B cell (primary cell): ENCODE measurements at regions not wholly inside any gene's neighbourhood (a gene's known extent, or its start where the extent isn't known, plus 50 kb on each side); places are given as distances from the start of the nearest gene placed in this dataset.

ENCODE experiments used
- ATAC-seq: fragments of 200-7000 bp; cut with Tn5 transposase; one replicate; pipeline ENCODE4 v1.10.0; 2021; ENCODE audit warnings: low read depth, mild to moderate bottlenecking, moderate number of reproducible peaks, moderate library complexity
- CTCF ChIA-PET: fragments of 350-600 bp; sonication (Branson Sonifier 250); formaldehyde crosslinking; loops from one replicate; lab custom pipeline; 2021; ENCODE audit warnings: antibody characterized with exemption, inconsistent platforms; lab: Charles Lee
- POLR2A ChIA-PET: fragments of 350-600 bp; sonication (Branson Sonifier 250); formaldehyde crosslinking; loops from one replicate; lab custom pipeline; 2021; ENCODE audit warnings: antibody characterized with exemption; lab: Charles Lee
- DNase-seq: peaks from one replicate; pipeline ENCODE4 v3.0.0; 2013
- H2AFZ ChIP-seq: 2 replicates; pipeline ENCODE4 v1.6.1; 2012; ENCODE audit warnings: mild to moderate bottlenecking, low read depth, low read length; ENCODE audit not compliant: insufficient read depth, poor library complexity, severe bottlenecking
- H3K27ac ChIP-seq, 2 donors: 1 replicate in 1 of 2; 2 replicates in 1 of 2; pipeline ENCODE4 v1.5.1; 2012 to 2013; ENCODE audit warnings: low read length in 2 of 2, mild to moderate bottlenecking in 2 of 2, moderate library complexity in 1 of 2
- H3K27me3 ChIP-seq, 4 experiments: fragments of 200-600 bp in 1 of 4; sonication (generic) in 1 of 4; replicated peaks in 1 of 4; 1 replicate in 2 of 4; 2 replicates in 2 of 4; pipeline versions ENCODE4 v1.6.1 to v1.7.0; 2013 to 2016; ENCODE audit warnings: low read length in 3 of 4, mild to moderate bottlenecking in 2 of 4, mixed read lengths in 1 of 4, moderate library complexity in 1 of 4; ENCODE audit not compliant: insufficient read depth in 4 of 4, control insufficient read depth in 3 of 4; ENCODE audit errors: control extremely low read depth in 1 of 4
- H3K36me3 ChIP-seq, 2 experiments: replicated peaks in 1 of 2; 1 replicate in 1 of 2; 2 replicates in 1 of 2; pipeline versions ENCODE4 v1.6.1 to v1.7.1; 2013; ENCODE audit warnings: low read length in 1 of 2; ENCODE audit not compliant: insufficient read depth in 2 of 2, control insufficient read depth in 1 of 2; ENCODE audit errors: control extremely low read depth in 1 of 2, extremely low read depth in 1 of 2
- H3K4me1 ChIP-seq, 2 donors: fragments of 200-600 bp in 1 of 2; sonication (generic) in 1 of 2; 1 replicate in 1 of 2; 2 replicates in 1 of 2; pipeline versions ENCODE4 v1.5.1 to v1.6.1; 2013 to 2017; ENCODE audit warnings: low read length in 2 of 2; ENCODE audit not compliant: control insufficient read depth in 2 of 2, insufficient read depth in 2 of 2
- H3K4me2 ChIP-seq: replicated peaks from 2 replicates; pipeline ENCODE3; 2012; ENCODE audit warnings: mild to moderate bottlenecking, low read depth, low read length; ENCODE audit not compliant: poor library complexity, severe bottlenecking
- H3K4me3 ChIP-seq, 5 experiments: fragments of 200-600 bp in 1 of 5; sonication (generic) in 1 of 5; 1 replicate in 3 of 5; 2 replicates in 2 of 5; pipeline versions ENCODE4 v1.5.1 to v1.7.0; 2011 to 2016; ENCODE audit warnings: low read length in 4 of 5, mild to moderate bottlenecking in 4 of 5, low read depth in 2 of 5, control low read depth in 1 of 5, moderate library complexity in 1 of 5; ENCODE audit not compliant: insufficient read depth in 1 of 5; ENCODE audit errors: control extremely low read depth in 1 of 5, extremely low read depth in 1 of 5
- H3K79me2 ChIP-seq: fragments of 200-600 bp; sonication (generic); one replicate; pipeline ENCODE4 v1.6.0; 2016; ENCODE audit warnings: low read length; ENCODE audit not compliant: control insufficient read depth, insufficient read depth
- H3K9ac ChIP-seq: fragments of 200-600 bp; sonication (generic); 2 replicates; pipeline ENCODE4 v1.6.1; 2017; ENCODE audit warnings: mild to moderate bottlenecking, low read length, moderate library complexity
- H3K9me3 ChIP-seq, 3 donors: one replicate each; pipeline versions ENCODE4 v1.6.1 to v1.7.1; 2013; ENCODE audit warnings: low read length in 2 of 3; ENCODE audit not compliant: control insufficient read depth in 2 of 3, insufficient read depth in 1 of 3; ENCODE audit errors: control extremely low read depth in 1 of 3
- H4K20me1 ChIP-seq: 2 replicates; pipeline ENCODE4 v1.6.0; 2012; ENCODE audit warnings: mild to moderate bottlenecking, low read length; ENCODE audit not compliant: insufficient read depth, control insufficient read depth, poor library complexity, severe bottlenecking
- H3K27ac Mint-ChIP-seq: one replicate; pipeline ENCODE4 v1.8.0; 2021; ENCODE audit warnings: mixed read lengths
- H3K27me3 Mint-ChIP-seq: one replicate; pipeline ENCODE4 v1.8.0; 2021; ENCODE audit warnings: mixed read lengths
- H3K4me1 Mint-ChIP-seq: one replicate; pipeline ENCODE4 v1.8.0; 2021; ENCODE audit warnings: mixed read lengths
- H3K4me3 Mint-ChIP-seq: one replicate; pipeline ENCODE4 v1.8.0; 2021; ENCODE audit warnings: mixed read lengths
- H3K9me3 Mint-ChIP-seq: one replicate; pipeline ENCODE4 v1.8.0; 2022; ENCODE audit warnings: mixed read lengths; ENCODE audit not compliant: insufficient read depth
- EZH2 ChIP-seq: IDR thresholded peaks from 2 replicates; pipeline ENCODE4 v1.6.1; 2012; ENCODE audit warnings: borderline replicate concordance, low read depth, mild to moderate bottlenecking, moderate library complexity, low read length; ENCODE audit not compliant: insufficient read depth, poor library complexity, severe bottlenecking
- WGBS: methylation state at CpG from one replicate; pipeline ENCODE4 v1.1.5; 2013; ENCODE audit warnings: missing lambda C conversion rate; ENCODE audit not compliant: insufficient coverage; 5-methylcytosine and 5-hydroxymethylcytosine counted together
- intact Hi-C: fragments of 100-400 bp; cut with micrococcal nuclease; formaldehyde crosslinking; loops from one replicate; pipeline ENCODE4 v1.10.0; 2022
- TF ChIP-seq, protein P1 (sequence below): fragments of 200-600 bp; IDR thresholded peaks from one replicate; pipeline ENCODE4 v1.8.0; 2022; ENCODE audit warnings: antibody characterized with exemption, mild to moderate bottlenecking

DNA sequence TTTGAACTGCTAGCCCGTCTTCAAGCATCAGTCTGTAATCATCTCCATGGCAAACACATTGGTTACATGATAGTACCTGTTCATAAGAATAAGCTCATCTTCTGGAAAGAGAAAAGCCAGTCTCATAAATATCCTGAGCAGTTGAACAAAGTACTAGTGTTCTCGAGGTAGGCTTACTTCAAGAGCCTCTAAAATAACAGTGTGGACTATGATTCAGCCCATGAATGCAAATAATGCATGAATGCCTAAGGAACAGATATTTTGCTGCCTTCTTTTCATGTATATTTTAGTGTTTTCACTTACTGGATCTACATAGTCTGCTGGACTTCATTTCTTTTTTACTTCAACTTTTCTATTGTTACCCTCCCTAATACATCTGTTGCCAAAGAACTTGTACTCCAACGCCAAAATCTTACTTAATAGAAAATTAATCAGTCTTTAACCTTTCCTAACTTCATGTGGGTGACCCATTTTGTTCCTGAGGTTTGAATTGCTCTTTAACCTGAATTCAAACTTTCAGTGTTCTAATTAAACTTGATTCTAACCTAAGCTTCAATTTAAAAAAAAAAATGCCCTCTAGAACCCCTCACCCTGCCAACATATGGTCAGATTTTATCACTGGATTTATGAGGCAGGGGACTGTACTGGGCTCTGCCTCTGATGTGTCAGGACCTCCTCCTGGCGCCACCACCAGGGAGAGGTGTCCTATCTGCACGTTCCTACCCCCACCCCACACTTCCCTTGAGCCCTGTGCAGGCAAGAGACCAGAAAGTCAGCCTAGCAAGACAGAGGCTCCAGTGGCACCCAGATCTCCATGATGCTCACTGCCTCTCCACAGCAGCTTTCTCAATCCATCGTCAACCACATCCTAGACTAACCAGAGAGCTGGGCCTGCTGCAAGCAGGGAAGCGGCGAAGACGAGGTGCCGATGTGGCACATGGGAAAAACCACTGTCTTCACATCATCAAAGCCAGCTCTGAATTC lies 264.7 kb upstream of the ID2 start:
- Histone ChIP-seq H3K4me2 (no peak overlapping the region), H2AFZ (no peak overlapping the region), H3K36me3 (no peaks in the 10 kb centered on the region), H3K9ac (no peak overlapping the region), H4K20me1 (no peaks in the 10 kb centered on the region), H3K79me2 (no peaks in the 10 kb centered on the region), H3K4me3 (no peak overlapping the region), H3K4me1 (peaks cover 0 to 3% of the 10 kb centered on the region in 2 donors), H3K27me3 (peaks cover 0 to 23% (median 4%) of the 10 kb centered on the region in 4 experiments), H3K9me3 (no peaks in the 10 kb centered on the region), H3K27ac (no peak overlapping the region)
- intact Hi-C loops, result no loop called here
- Mint-ChIP-seq H3K27ac (no peak overlapping the region), H3K27me3 (peaks cover 46% of the 10 kb centered on the region), H3K9me3 (no peaks in the 10 kb centered on the region), H3K4me3 (no peak overlapping the region), H3K4me1 (no peaks in the 10 kb centered on the region)
- ATAC-seq, result no peak
- DNase-seq, result no peak
- ChIA-PET CTCF (no interaction called here), POLR2A (no interaction called here)
- TF ChIP-seq EZH2, result no peak
- TF ChIP-seq, protein P1, sequence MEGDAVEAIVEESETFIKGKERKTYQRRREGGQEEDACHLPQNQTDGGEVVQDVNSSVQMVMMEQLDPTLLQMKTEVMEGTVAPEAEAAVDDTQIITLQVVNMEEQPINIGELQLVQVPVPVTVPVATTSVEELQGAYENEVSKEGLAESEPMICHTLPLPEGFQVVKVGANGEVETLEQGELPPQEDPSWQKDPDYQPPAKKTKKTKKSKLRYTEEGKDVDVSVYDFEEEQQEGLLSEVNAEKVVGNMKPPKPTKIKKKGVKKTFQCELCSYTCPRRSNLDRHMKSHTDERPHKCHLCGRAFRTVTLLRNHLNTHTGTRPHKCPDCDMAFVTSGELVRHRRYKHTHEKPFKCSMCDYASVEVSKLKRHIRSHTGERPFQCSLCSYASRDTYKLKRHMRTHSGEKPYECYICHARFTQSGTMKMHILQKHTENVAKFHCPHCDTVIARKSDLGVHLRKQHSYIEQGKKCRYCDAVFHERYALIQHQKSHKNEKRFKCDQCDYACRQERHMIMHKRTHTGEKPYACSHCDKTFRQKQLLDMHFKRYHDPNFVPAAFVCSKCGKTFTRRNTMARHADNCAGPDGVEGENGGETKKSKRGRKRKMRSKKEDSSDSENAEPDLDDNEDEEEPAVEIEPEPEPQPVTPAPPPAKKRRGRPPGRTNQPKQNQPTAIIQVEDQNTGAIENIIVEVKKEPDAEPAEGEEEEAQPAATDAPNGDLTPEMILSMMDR, result no peak
- WGBS, result 80% methylated on average over 9 of the region's 10 CpGs

DNA sequence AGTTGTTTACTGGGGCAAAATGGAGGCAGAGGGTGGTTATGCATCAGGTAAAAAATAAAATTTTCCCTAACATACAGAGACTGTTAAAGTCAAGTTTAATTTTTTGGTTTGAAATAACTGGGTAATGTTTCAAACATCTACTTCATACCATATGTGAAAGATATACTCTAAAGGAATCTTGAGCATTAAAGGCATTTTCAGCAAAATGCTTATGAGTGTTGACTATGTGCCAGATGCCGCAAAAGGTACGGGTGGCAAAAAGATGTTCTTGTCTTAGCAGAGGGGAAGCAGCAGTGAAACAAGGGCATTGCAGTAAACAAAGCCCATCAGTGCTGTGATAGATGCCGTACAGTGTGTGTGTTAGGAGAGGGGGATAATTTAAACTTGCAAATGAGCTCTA lies 263.1 kb upstream of the ID2 start:
- no peak overlapping the region for H3K27ac Mint-ChIP-seq

More for the DNA sequence above, 263.1 kb upstream of the ID2 start:
- CTCF ChIA-PET, result interaction anchor here (1.0 kb wide), 1 partner anchor 11 kb away, joined by 3 read pairs; no protein-coding TSS in a partner anchor
- no peak overlapping the region for H3K4me2 ChIP-seq
- Mint-ChIP-seq H3K9me3 (no peaks in the 10 kb centered on the region), H3K27me3 (peaks cover 51% of the 10 kb centered on the region), H3K4me3 (no peak overlapping the region), H3K4me1 (no peaks in the 10 kb centered on the region)
- POLR2A ChIA-PET, result no interaction called here
- 91% methylated on average over 2 of the region's 3 CpGs for WGBS
- intact Hi-C loops, result no loop called here
- peaks cover 0 to 3% of the 10 kb centered on the region in 2 donors for H3K4me1 ChIP-seq
- peaks cover 0 to 22% (median 6%) of the 10 kb centered on the region in 4 experiments for H3K27me3 ChIP-seq
- H3K4me3 ChIP-seq, result no peak overlapping the region
- TF ChIP-seq EZH2, result no peak
- TF ChIP-seq, protein P1, result no peak
- H3K27ac ChIP-seq, result no peak overlapping the region
- no peak for DNase-seq
- no peak overlapping the region for H2AFZ ChIP-seq
- H3K79me2 ChIP-seq, result no peaks in the 10 kb centered on the region
- H4K20me1 ChIP-seq, result no peaks in the 10 kb centered on the region
- H3K9ac ChIP-seq, result no peak overlapping the region
- no peaks in the 10 kb centered on the region for H3K9me3 ChIP-seq
- no peaks in the 10 kb centered on the region for H3K36me3 ChIP-seq
- ATAC-seq, result no peak
